Renal pelvis (tissue), 1 donor: ENCODE measurements at regions not wholly inside any gene's neighbourhood (a gene's known extent, or its start where the extent isn't known, plus 50 kb on each side); places are given as distances from the start of the nearest gene placed in this dataset.
A peak's percentile ranks its signal among the peaks of the same experiment; 100 is the strongest.

ENCODE experiments used
- DNase-seq: peaks from one replicate; pipeline ENCODE4 v3.0.0-alpha.2; 2013

DNA sequence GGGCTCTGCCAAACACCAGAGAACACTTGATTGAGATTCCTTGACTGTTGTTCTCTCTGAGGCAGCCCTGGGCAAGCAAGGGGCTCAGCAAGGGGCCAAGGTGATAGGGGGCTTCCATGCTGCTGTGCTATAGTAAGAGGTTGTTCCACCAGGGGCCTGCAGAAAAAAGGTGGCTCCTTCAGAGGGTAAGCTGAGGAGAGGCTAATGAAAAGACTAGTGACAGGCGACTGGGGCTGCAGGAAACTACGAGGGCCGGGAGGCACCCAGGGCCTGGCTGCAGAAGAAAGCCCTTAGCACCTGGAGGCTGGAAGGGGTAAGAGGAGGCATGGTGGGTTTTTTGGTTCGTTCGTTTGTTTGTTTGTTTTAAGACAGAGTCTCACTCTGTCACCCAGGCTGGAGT is 88.0 kb upstream of the CTNNA1 start:
- DNase-seq = no peak

DNA sequence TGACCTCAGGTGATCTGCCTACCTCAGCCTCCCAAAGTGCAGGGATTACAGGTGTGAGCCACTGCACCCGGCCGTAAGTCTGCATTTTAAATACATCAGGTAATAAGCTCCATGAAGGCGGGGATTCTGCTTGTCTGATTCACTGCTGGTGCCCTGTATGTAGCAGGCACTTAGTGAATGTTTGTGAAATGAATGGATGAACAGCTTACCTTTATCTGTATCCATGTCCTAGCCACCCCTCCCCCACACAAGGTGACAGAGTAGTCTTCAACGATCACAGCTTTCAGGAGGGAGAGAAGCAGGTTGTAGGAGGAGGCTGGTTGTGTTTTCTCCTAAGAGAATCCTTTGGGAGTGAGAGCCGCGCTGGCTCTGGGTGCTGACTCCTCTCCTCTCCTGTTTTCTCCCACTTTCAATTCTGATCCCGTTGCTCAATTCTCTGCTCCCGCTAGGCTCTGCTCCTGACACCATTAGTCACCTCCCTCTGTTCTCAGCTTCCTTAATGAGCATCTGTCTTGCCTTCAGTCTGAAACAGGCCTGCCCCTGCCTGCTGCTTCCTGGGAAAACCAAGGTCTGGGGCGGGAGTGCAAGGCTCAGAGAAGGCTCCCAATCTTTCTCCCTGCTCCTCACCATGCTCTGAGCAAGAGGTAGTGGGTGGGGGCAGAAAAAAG is 88.8 kb upstream of the CTNNA1 start:
- no peak for DNase-seq

- no peak for DNase-seq
These were observed 88.4 kb upstream of the HSPA9 start for GRCh38 chr5:138663561-138663960.

GRCh38 chr5:138663009-138663408 is 87.8 kb upstream of the HSPA9 start:
- DNase-seq = no peak

- DNase-seq = no peak
These were observed 87.4 kb upstream of the HSPA9 start for GRCh38 chr5:138662599-138662998.

DNA sequence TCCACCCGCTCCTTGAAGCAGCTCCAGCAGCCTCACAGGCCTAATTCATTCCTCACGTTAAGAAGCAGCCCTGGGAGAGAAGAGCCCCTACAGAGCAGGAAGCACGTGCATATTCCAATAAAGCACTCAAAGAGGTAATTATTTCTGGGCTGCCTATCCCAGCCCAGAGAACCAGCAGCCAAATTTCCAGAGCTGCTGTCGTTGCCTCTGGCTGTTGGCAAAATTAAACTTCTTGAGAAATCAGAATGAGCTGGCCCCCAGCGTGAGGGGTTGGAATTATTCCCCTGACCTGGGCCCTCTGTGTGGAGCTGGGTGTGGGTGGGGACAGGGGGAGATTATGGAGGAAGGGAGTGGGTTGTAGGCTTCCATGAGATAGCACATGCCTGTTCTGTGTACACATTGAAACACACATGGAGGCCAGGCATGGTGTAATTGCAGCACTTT is 86.8 kb upstream of the HSPA9 start:
- DNase-seq = no peak

- DNase-seq = no peak
These were observed 86.2 kb upstream of the HSPA9 start for GRCh38 chr5:138661291-138661960.

- no peak for DNase-seq
These were observed 84.9 kb upstream of the HSPA9 start for GRCh38 chr5:138660051-138660572.

- DNase-seq = no peak
These were observed 84.4 kb upstream of the HSPA9 start for GRCh38 chr5:138659561-138659960.

DNA sequence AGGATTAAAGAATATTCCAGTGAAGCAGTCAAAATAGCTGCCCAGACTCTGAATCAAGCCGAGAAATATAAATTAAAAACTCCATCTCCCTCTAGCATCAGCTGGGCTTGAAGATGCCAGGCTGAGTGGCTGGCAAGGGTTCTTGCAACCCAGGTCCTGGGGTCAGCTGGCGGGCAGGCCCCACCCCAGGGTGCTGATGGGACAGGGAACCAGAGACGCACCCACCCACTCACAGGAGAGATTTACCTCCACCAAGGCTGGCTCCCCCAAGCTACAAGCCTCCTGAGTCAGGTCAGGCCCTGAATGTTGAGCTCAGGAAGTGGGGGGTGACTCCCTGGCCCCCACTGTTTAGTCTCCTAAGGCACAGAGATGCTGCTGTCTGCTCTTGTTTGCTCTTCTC is 83.9 kb upstream of the HSPA9 start:
- DNase-seq = no peak

GRCh38 chr5:138658676-138659075 is 83.5 kb upstream of the HSPA9 start:
- no peak for DNase-seq

DNA sequence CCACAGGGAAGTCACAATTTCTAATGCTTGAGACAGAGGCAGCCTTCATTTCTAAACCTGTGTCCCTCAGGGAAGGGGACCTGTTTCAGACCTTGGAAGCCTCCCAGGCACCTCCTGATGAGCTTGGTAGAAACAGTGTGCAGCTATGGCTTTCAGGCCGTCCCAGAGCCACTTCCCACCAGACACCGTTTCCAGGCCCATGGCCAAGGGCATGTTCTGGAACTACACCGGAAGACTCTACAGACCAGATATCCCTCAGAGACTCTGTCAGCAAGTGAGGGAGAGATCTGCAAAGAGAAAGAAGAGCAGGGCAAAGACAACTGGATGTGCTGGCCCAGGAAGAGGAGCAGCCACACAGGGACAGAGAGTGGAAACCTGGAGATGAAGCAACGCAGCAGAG is 82.2 kb upstream of the HSPA9 start:
- no peak for DNase-seq

DNA sequence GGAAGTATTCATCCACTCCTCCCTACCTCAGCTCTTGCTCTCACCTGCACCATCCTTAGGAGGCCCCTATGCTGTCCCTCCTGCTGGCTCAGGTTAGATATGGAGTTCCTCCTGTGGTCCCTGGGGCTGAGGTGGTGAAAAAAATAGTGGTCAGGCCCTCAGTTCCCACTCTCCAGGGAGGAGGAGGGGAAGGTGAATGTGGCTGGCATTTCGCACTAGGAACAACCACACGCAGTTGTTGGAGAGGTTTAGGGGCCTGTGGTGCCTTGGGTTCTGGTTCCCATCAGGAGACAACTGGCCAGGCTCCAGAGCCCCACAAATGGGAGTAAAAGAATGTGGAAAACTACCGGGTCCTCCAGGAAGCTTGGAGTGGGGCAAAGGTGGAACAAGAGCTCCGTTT is 81.7 kb upstream of the HSPA9 start:
- no peak for DNase-seq

DNA sequence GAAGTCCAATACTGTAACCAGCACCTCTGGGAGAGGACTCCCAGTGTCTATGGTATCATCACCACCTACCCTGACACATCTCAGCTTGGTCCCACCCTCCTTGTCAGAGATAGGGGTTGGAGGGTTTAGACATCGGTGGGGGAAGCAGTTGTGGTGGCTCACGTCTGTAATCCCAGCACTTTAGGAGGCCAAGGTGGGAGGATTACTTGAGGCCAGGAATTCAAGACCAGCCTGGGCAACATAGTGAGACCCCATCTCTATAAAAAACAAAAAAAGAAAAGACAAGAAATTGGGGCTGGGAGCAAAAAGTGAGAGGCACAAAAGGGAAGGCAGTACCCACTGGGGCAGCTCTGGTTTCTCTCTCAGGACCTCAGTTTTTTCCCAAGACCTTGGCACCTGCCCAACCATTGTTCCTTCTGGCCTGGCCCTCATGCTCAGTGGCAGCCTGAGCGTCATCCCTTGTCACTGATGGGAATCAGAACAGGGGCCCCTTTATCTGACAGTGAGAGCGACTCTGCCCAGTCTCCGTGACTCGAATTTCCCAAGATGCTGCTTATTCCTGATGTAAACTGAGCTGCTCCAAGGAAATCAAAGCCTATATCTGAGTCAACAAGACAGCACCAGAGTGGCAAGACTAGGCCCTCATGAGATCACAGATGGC is 80.5 kb upstream of the HSPA9 start:
- DNase-seq = no peak

GRCh38 chr5:138654281-138654867 is 79.2 kb upstream of the HSPA9 start:
- DNase-seq = no peak

DNA sequence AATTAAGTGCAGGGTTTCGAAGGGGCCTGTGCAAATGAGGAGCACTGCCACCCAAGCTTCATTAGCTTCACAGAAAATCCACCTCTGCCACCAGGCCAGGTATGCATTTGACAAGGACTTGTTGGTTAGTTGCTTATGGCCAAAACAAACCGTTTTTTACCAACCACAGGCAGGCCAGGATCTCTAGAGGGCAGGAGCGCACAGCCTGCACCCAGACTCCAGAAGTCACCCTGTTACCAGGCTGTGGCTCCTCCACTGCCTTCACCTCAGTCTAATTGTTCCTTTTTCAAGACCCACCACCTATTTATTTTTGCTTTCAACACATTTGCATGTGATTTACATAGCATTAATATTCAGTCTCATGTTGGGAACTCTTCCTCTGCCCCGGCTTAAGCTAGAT is 78.3 kb upstream of the HSPA9 start:
- DNase-seq = no peak

DNA sequence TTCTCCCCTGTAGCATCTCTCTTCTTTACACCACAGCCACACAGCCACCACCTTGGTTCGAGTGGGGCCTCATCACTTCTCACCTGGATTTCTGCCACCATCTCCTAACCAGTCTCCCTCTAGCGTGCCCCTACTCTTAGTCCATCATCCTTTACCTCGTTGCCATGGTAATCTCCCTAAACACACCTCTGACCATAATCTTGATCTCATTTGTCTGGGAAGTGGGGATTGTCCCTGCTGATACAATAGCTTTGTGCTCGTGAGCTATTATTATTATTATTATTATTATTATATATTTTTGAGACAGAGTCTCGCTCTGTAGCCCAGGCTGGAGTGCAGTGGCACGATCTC is 76.5 kb upstream of the HSPA9 start:
- no peak for DNase-seq

GRCh38 chr5:138651058-138651766 is 76.0 kb upstream of the HSPA9 start:
- peak; percentile 48 for DNase-seq

DNA sequence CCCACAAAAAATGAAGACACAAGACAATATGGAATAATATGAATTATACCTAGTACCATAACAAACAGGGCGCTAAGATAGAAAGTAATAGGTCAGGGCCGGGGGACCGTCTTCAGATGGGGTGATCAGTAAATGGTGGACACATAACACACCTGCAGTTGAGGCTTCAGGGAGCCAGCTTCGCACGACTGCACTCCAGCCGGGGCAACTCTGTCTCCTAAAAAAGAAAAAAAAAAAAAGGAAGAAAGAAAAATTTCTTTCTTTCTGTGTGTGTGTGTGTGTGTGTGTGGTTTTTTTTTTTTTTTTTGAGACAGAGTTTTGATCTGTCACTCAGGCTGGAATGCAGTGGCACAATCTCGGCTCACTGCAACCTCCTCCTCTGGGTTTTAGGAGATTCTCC is 75.0 kb upstream of the HSPA9 start:
- DNase-seq = no peak

DNA sequence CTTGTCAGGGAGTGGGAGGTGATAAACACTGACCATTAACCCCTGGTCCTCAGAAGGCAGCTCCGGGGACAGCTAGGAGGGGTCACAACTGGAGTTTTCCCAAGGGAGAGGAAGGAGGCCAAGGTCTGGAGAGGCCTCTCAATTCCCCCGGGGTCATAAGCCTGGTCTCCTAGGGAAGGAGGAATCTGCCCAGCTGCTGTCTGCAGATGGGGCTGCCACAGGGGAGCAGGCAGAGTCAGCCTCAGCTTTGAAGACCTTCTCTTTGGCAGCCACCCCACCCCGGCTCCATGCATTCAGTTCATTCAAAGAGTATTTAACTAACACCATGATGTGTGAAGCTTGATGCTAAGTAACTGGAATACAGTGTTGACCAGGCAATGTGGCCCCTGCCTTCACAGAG is 74.6 kb upstream of the HSPA9 start:
- DNase-seq = no peak

DNA sequence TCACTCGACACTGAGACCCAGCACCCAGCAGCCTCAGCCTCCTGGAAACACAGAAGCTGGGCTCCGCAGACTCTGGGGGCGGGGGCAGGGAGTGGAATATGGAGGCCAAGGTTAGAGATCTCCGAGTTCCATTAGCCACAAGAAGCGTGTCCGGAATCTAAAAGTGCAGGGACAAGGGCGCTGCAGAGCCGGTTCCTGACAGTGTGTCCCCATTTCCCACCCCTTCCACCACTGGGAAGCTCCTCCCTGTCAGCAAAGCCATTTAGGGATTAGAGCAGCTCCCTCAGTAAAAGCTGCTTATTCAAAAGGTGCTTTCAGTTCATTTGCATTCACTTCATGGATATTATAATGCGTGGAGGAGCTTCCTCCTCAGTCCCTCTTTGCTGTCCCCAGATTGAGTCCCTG is 74.1 kb upstream of the HSPA9 start:
- no peak for DNase-seq

GRCh38 chr5:138648841-138649240 is 73.6 kb upstream of the HSPA9 start:
- DNase-seq = no peak
